HG03439 (cell line): ENCODE measurements at regions not wholly inside any gene's neighbourhood (a gene's known extent, or its start where the extent isn't known, plus 50 kb on each side); places are given as distances from the start of the nearest gene placed in this dataset.
"Not testable (repeated sequence)": the region's sequence is repeated elsewhere in the genome, so short reads cannot be mapped to it uniquely, and the experiment has no call there.

ENCODE experiments used
- ATAC-seq: cut with Tn5 transposase; IDR thresholded peaks from one replicate; pipeline ENCODE4 v1.9.1; 2021; ENCODE audit warnings: mild to moderate bottlenecking, moderate library complexity; ENCODE audit not compliant: unreplicated experiment

- no peak for ATAC-seq
Measured at GRCh38 chr2:58319481-58319880, 78.4 kb upstream of the FANCL start.

- not testable (repeated sequence) for ATAC-seq
Measured at GRCh38 chr2:58318949-58319348, 77.8 kb upstream of the FANCL start.

GRCh38 chr2:58313926-58314325 lies 72.8 kb upstream of the FANCL start:
- ATAC-seq: no peak

- no peak for ATAC-seq
Measured at GRCh38 chr2:58308435-58308834, 67.3 kb upstream of the FANCL start.

- ATAC-seq: no peak
Measured at GRCh38 chr2:58304843-58305242, 63.7 kb upstream of the FANCL start.

GRCh38 chr2:58299123-58299522 lies 58.0 kb upstream of the FANCL start:
- ATAC-seq: no peak

GRCh38 chr2:58293056-58293455 lies 51.9 kb upstream of the FANCL start:
- no peak for ATAC-seq

GRCh38 chr2:58291726-58292438 lies 50.8 kb upstream of the FANCL start:
- ATAC-seq: no peak
